ENCODE measurements at regions not wholly inside any gene's neighbourhood (a gene's known extent, or its start where the extent isn't known, plus 50 kb on each side); places are given as distances from the start of the nearest gene placed in this dataset.
"Not testable (repeated sequence)": the region's sequence is repeated elsewhere in the genome, so short reads cannot be mapped to it uniquely, and the experiment has no call there.

DNA sequence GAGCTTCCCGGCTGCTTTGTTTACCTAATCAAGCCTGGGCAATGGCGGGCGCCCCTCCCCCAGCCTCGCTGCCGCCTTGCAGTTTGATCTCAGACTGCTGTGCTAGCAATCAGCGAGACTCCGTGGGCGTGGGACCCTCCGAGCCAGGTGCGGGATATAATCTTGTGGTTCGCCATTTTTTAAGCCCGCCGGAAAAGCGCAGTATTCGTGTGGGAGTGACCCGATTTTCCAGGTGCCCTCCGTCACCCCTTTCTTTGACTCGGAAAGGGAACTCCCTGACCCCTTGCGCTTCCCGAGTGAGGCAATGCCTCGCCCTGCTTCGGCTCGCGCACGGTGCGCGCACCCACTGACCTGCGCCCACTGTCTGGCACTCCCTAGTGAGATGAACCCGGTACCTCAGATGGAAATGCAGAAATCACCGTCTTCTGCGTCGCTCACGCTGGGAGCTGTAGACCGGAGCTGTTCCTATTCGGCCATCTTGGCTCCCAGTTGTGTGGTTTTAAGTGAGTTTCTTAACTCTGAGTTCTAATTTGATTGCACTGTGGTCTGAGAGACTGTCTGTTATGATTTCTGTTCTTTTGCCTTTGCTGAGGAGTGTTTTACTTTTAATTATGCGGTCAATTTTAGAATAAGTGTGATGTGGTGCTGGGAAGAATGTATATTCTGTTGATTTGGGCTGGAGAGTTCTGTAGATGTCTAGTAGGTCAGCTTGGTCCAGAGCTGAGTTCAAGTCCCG is 71.9 kb downstream of the ADCYAP1 start:
- H3K4me3 ChIP-seq (replicated peaks in 1 of 2; ENCODE audit: low read depth in 1 of 2, low read length in 2 of 2); POLR2A ChIA-PET; intact Hi-C loops (cut with micrococcal nuclease); H3K4me2 ChIP-seq (ENCODE audit: low read length); H2AFZ ChIP-seq (ENCODE audit: low read depth, low read length, poor library complexity, severe bottlenecking); H3K4me1 ChIP-seq (ENCODE audit: control insufficient read depth in 1 of 2, insufficient read depth in 2 of 2, low read length in 2 of 2); H4K20me1 ChIP-seq (ENCODE audit: insufficient read depth); RAD21 ChIA-PET (ENCODE audit: low non-redundant PET in 1 of 2, low total read pairs in 2 of 2, uncharacterized antibody in 2 of 2, unreplicated experiment in 2 of 2); H3K9me2 ChIP-seq (ENCODE audit: insufficient read depth); H3K9ac ChIP-seq (ENCODE audit: low read length); H3K27ac ChIP-seq (ENCODE audit: low read depth, low read length); H3K36me3 ChIP-seq (ENCODE audit: control insufficient read depth in 1 of 2, insufficient read depth in 2 of 2, low read length in 2 of 2); BruUV-seq (replicated peaks); DNase-seq (ENCODE audit: low read depth, low spot score); H3K27me3 ChIP-seq (ENCODE audit: insufficient read depth, low read length); H3K79me2 ChIP-seq (ENCODE audit: insufficient read depth, low read length); ATAC-seq; H3K9me3 ChIP-seq (ENCODE audit: control insufficient read depth in 1 of 2, insufficient read depth in 1 of 2, low read depth in 1 of 2, low read length in 2 of 2); CTCF ChIA-PET: not testable (repeated sequence)

DNA sequence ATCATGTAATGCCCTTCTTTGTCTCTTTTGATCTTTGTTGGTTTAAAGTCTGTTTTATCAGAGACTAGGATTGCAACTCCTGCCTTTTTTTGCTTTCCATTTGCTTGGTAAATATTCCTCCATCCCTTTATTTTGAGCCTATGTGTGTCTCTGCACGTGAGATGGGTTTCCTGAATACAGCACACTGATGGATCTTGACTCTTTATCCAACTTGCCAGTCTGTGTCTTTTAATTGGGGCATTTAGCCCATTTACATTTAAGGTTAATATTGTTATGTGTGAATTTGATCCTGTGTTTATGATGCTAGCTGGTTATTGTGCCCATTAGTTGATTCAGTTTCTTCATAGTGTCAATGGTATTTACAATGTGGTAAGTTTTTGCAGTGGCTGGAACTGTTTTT is 72.7 kb downstream of the ADCYAP1 start:
- H3K27ac ChIP-seq (ENCODE audit: low read depth, low read length); ATAC-seq; H3K4me3 ChIP-seq (replicated peaks in 1 of 2; ENCODE audit: low read depth in 1 of 2, low read length in 2 of 2); POLR2A ChIA-PET; H4K20me1 ChIP-seq (ENCODE audit: insufficient read depth); H3K9me3 ChIP-seq (ENCODE audit: control insufficient read depth in 1 of 2, insufficient read depth in 1 of 2, low read depth in 1 of 2, low read length in 2 of 2); CTCF ChIA-PET; H3K79me2 ChIP-seq (ENCODE audit: insufficient read depth, low read length); H2AFZ ChIP-seq (ENCODE audit: low read depth, low read length, poor library complexity, severe bottlenecking); H3K9me2 ChIP-seq (ENCODE audit: insufficient read depth); BruUV-seq (replicated peaks); intact Hi-C loops (cut with micrococcal nuclease); H3K4me2 ChIP-seq (ENCODE audit: low read length); H3K27me3 ChIP-seq (ENCODE audit: insufficient read depth, low read length); DNase-seq (ENCODE audit: low read depth, low spot score); H3K4me1 ChIP-seq (ENCODE audit: control insufficient read depth in 1 of 2, insufficient read depth in 2 of 2, low read length in 2 of 2); RAD21 ChIA-PET (ENCODE audit: low non-redundant PET in 1 of 2, low total read pairs in 2 of 2, uncharacterized antibody in 2 of 2, unreplicated experiment in 2 of 2); H3K9ac ChIP-seq (ENCODE audit: low read length); H3K36me3 ChIP-seq (ENCODE audit: control insufficient read depth in 1 of 2, insufficient read depth in 2 of 2, low read length in 2 of 2): not testable (repeated sequence)

- H2AFZ ChIP-seq (ENCODE audit: low read depth, low read length, poor library complexity, severe bottlenecking); POLR2A ChIA-PET; DNase-seq (ENCODE audit: low read depth, low spot score); H3K9ac ChIP-seq (ENCODE audit: low read length); H3K36me3 ChIP-seq (ENCODE audit: control insufficient read depth in 1 of 2, insufficient read depth in 2 of 2, low read length in 2 of 2); H3K4me1 ChIP-seq (ENCODE audit: control insufficient read depth in 1 of 2, insufficient read depth in 2 of 2, low read length in 2 of 2); intact Hi-C loops (cut with micrococcal nuclease); RAD21 ChIA-PET (ENCODE audit: low non-redundant PET in 1 of 2, low total read pairs in 2 of 2, uncharacterized antibody in 2 of 2, unreplicated experiment in 2 of 2); H3K79me2 ChIP-seq (ENCODE audit: insufficient read depth, low read length); H3K27ac ChIP-seq (ENCODE audit: low read depth, low read length); H3K9me2 ChIP-seq (ENCODE audit: insufficient read depth); H3K27me3 ChIP-seq (ENCODE audit: insufficient read depth, low read length); BruUV-seq (replicated peaks); H3K4me3 ChIP-seq (replicated peaks in 1 of 2; ENCODE audit: low read depth in 1 of 2, low read length in 2 of 2); CTCF ChIA-PET; ATAC-seq; H3K9me3 ChIP-seq (ENCODE audit: control insufficient read depth in 1 of 2, insufficient read depth in 1 of 2, low read depth in 1 of 2, low read length in 2 of 2); H3K4me2 ChIP-seq (ENCODE audit: low read length); H4K20me1 ChIP-seq (ENCODE audit: insufficient read depth): not testable (repeated sequence)
Observed at GRCh38 chr18:977732-978131, 73.1 kb downstream of the ADCYAP1 start.
